Ovary (tissue), 3 donors: ENCODE measurements at regions not wholly inside any gene's neighbourhood (a gene's known extent, or its start where the extent isn't known, plus 50 kb on each side); places are given as distances from the start of the nearest gene placed in this dataset.

ENCODE experiments used
- CTCF ChIP-seq, 3 donors: fragments of 450-650 bp in 2 of 3; fragments of 200-600 bp in 1 of 3; IDR thresholded peaks; one replicate each; pipeline versions ENCODE4 v1.5.1 to v1.8.0; 2016 to 2022; ENCODE audit warnings: antibody characterized with exemption in 3 of 3, mild to moderate bottlenecking in 1 of 3
- EP300 ChIP-seq: sonication (generic); formaldehyde crosslinking; IDR thresholded peaks from one replicate; pipeline ENCODE4 v1.6.1; 2017; ENCODE audit warnings: antibody characterized with exemption
- donor health status: DM: no; HTN: no; CAD: no.

- TF ChIP-seq EP300 (no peak), CTCF (IDR thresholded peaks at IDR 0.05) (no peak)
Observed at GRCh38 chr7:109331423-109331822, 761.7 kb downstream of the DNAJB9 start.
